NB4 (cell line): ENCODE measurements at regions not wholly inside any gene's neighbourhood (a gene's known extent, or its start where the extent isn't known, plus 50 kb on each side); places are given as distances from the start of the nearest gene placed in this dataset.

Source experiments
- CTCF ChIP-seq: IDR thresholded peaks from one replicate; pipeline ENCODE4 v1.5.1; 2012; ENCODE audit warnings: low read depth, low read length
- MAX ChIP-seq: IDR thresholded peaks from 2 replicates; pipeline ENCODE4 v1.6.1; 2011; ENCODE audit warnings: low read depth, low read length
- POLR2A ChIP-seq: IDR thresholded peaks from 2 replicates; pipeline ENCODE4 v1.6.1; 2011; ENCODE audit warnings: mild to moderate bottlenecking; ENCODE audit not compliant: insufficient read length; ENCODE audit errors: extremely low read depth

GRCh38 chr10:123582084-123582989 lies 83.8 kb upstream of the GPR26 start:
- TF ChIP-seq POLR2A, result no peak
- TF ChIP-seq CTCF, result peak; percentile 95
- no peak for TF ChIP-seq MAX
